K562 (cell line): ENCODE measurements at regions not wholly inside any gene's neighbourhood (a gene's known extent, or its start where the extent isn't known, plus 50 kb on each side); places are given as distances from the start of the nearest gene placed in this dataset.

Source experiments
- CBFB ChIP-seq: sonication (generic); formaldehyde crosslinking; IDR thresholded peaks from 2 replicates; pipeline ENCODE4 v1.4.0; 2020; ENCODE audit warnings: mild to moderate bottlenecking, missing genetic modification reagents
- ETV6 ChIP-seq, 3 experiments: fragments of 150-350 bp in 1 of 3; sonication (generic) in 1 of 3; formaldehyde crosslinking in 1 of 3; IDR thresholded peaks; 2 replicates each; pipeline versions ENCODE4 v1.6.1 to v1.8.0; 2014 to 2022; ENCODE audit warnings: borderline replicate concordance in 2 of 3, low read depth in 2 of 3, antibody characterized with exemption in 1 of 3, low read length in 1 of 3, mild to moderate bottlenecking in 1 of 3, missing genetic modification reagents in 1 of 3
- PURB ChIP-seq: sonication (generic); formaldehyde crosslinking; IDR thresholded peaks from 2 replicates; pipeline ENCODE4 v1.9.0; 2021; ENCODE audit warnings: low read depth, mild to moderate bottlenecking, missing genetic modification reagents
- SIN3A ChIP-seq, 2 experiments: fragments of 150-350 bp in 1 of 2; IDR thresholded peaks; 2 replicates each; pipeline ENCODE4 v1.6.1; 2011 to 2016; ENCODE audit warnings: borderline replicate concordance in 2 of 2, low read depth in 2 of 2, low read length in 2 of 2, mild to moderate bottlenecking in 2 of 2, moderate library complexity in 2 of 2; ENCODE audit not compliant: control insufficient read depth in 1 of 2
- ZNF263 ChIP-seq: sonication (generic); formaldehyde crosslinking; IDR thresholded peaks from 2 replicates; pipeline ENCODE4 v1.8.0; 2022; ENCODE audit warnings: mild to moderate bottlenecking, missing genetic modification reagents, borderline replicate concordance

GRCh38 chr18:28466204-28466603 is 289.3 kb upstream of the CDH2 start:
- TF ChIP-seq CBFB (CRISPR knock-in tag) (no peak), SIN3A (IDR thresholded peaks at IDR 0.05; ENCODE audit: borderline replicate concordance in 2 of 2, control insufficient read depth in 1 of 2, low read depth in 2 of 2, low read length in 2 of 2) (no peak), ETV6 (IDR thresholded peaks at IDR 0.05; ENCODE audit: borderline replicate concordance in 1 of 2, low read depth in 2 of 2, low read length in 1 of 2) (no peak), ETV6 (CRISPR knock-in tag; IDR thresholded peaks at IDR 0.05; ENCODE audit: borderline replicate concordance) (no peak), ZNF263 (CRISPR knock-in tag) (no peak), PURB (no peak)
